ENCODE measurements at regions not wholly inside any gene's neighbourhood (a gene's known extent, or its start where the extent isn't known, plus 50 kb on each side); places are given as distances from the start of the nearest gene placed in this dataset.

GRCh38 chr10:50999163-50999562, 75.1 kb upstream of the PRKG1 start:
- Histone ChIP-seq H3T11ph (ENCODE audit: low read length) (no peak overlapping the region), H4K5ac (ENCODE audit: insufficient read length, low read depth, low read length) (no peak overlapping the region), H2AFZ (ENCODE audit: low read length) (no peak overlapping the region), H3K14ac (ENCODE audit: insufficient read depth, low read length) (no peak overlapping the region), H3K79me2 (ENCODE audit: insufficient read depth, low read length) (no peaks in the 10 kb centered on the region), H2BK15ac (ENCODE audit: low read depth, low read length) (no peak overlapping the region), H4K91ac (ENCODE audit: insufficient read length, low read depth, low read length) (no peak overlapping the region), H3K9ac (ENCODE audit: extremely low read depth, insufficient read length, low read length) (no peak overlapping the region), H3K27me3 (ENCODE audit: insufficient read depth, low read length) (no peaks in the 10 kb centered on the region), H3K4ac (ENCODE audit: low read depth, low read length) (no peak overlapping the region), H3K56ac (ENCODE audit: insufficient read length, low read depth, low read length) (no peak overlapping the region), H4K20me1 (ENCODE audit: control insufficient read depth, insufficient read depth, insufficient read length) (no peaks in the 10 kb centered on the region), H2BK20ac (ENCODE audit: low read depth, low read length, poor library complexity, severe bottlenecking) (no peak overlapping the region), H2BK5ac (ENCODE audit: insufficient read length, low read length) (no peak overlapping the region), H3K23ac (ENCODE audit: insufficient read length, low read depth, low read length) (no peak overlapping the region), H3K79me1 (ENCODE audit: insufficient read depth, low read depth, low read length, poor library complexity, severe bottlenecking) (no peaks in the 10 kb centered on the region), H3K23me2 (ENCODE audit: insufficient read length, low read depth, low read length, poor library complexity, severe bottlenecking) (no peaks in the 10 kb centered on the region), H2AK5ac (ENCODE audit: insufficient read length, low read length) (no peak overlapping the region), H2BK120ac (ENCODE audit: low read depth, low read length, poor library complexity, severe bottlenecking) (no peak overlapping the region), H3K18ac (ENCODE audit: insufficient read length, low read depth, low read length) (no peak overlapping the region), H3K4me2 (ENCODE audit: insufficient read depth, insufficient read length, low read length) (no peak overlapping the region), H4K8ac (replicated peaks; ENCODE audit: insufficient read length, low read depth, low read length) (no peak overlapping the region), H3K9me3 (ENCODE audit: control insufficient read depth, low read depth, low read length) (no peaks in the 10 kb centered on the region), H2BK12ac (ENCODE audit: insufficient read length, low read depth, low read length) (no peak overlapping the region), H3K27ac (ENCODE audit: insufficient read length, low read depth, low read length) (no peak overlapping the region), H3K4me1 (ENCODE audit: insufficient read depth, low read length) (no peaks in the 10 kb centered on the region)
- H3K9me3 Mint-ChIP-seq, result no peaks in the 10 kb centered on the region
- no CpG with 5 or more reads among the region's 2 CpGs for WGBS (ENCODE audit: extremely low coverage, insufficient read length, low lambda C conversion rate)
- DNase-seq, result no peak
- no peaks in the 10 kb centered on the region; the same call in 1 of the 2 replicates for H3K27me3 Mint-ChIP-seq (ENCODE audit: low read depth)
- TF ChIP-seq CTCF (conservative IDR thresholded peaks at IDR 0.05), result no peak
- H3K4me1 Mint-ChIP-seq, result no peaks in the 10 kb centered on the region; a peak in 1 of 4 replicates
- no peak overlapping the region for H3K4me3 Mint-ChIP-seq
- no peak overlapping the region for H3K27ac Mint-ChIP-seq
- no peaks in the 10 kb centered on the region for H3K36me3 Mint-ChIP-seq (ENCODE audit: insufficient read depth in 1 of 3, low read depth in 3 of 3)

Data from H9 (cell line).